Thyroid gland (tissue), 4 donors: ENCODE measurements at regions not wholly inside any gene's neighbourhood (a gene's known extent, or its start where the extent isn't known, plus 50 kb on each side); places are given as distances from the start of the nearest gene placed in this dataset.

Source experiments
- DNase-seq, 2 donors: peaks; one replicate each; pipeline ENCODE4 v3.0.0-alpha.2; 2019
- H3K27ac ChIP-seq, 3 donors: fragments of 200-600 bp; sonication (generic); 1 replicate in 2 of 3; 2 replicates in 1 of 3; pipeline ENCODE4 v1.5.1; 2016 to 2019; ENCODE audit warnings: mild to moderate bottlenecking in 1 of 3, moderate library complexity in 1 of 3
- H3K27me3 ChIP-seq: fragments of 200-600 bp; sonication (generic); one replicate; pipeline ENCODE4 v1.5.1; 2019
- H3K36me3 ChIP-seq, 2 donors: fragments of 200-600 bp; sonication (generic); one replicate each; pipeline ENCODE4 v1.5.1; 2016 to 2019
- H3K4me1 ChIP-seq, 2 donors: fragments of 200-600 bp; sonication (generic); one replicate each; pipeline ENCODE4 v1.5.1; 2017 to 2019
- H3K4me3 ChIP-seq, 3 donors: fragments of 200-600 bp; sonication (generic); replicated peaks in 1 of 3; 1 replicate in 2 of 3; 2 replicates in 1 of 3; pipeline ENCODE4 v1.5.1; 2016; ENCODE audit warnings: mild to moderate bottlenecking in 1 of 3
- H3K9me3 ChIP-seq: fragments of 200-600 bp; sonication (generic); one replicate; pipeline ENCODE4 v1.5.1; 2017
- POLR2A ChIP-seq, 2 donors: fragments of 450-650 bp; IDR thresholded peaks; one replicate each; pipeline ENCODE4 v1.6.1; 2017; ENCODE audit warnings: antibody characterized with exemption in 2 of 2, mild to moderate bottlenecking in 2 of 2, moderate library complexity in 1 of 2
- WGBS, 2 donors: methylation state at CpG; one replicate each; pipeline ENCODE4 v1.1.5; 2017; 5-methylcytosine and 5-hydroxymethylcytosine counted together
- intact Hi-C: fragments of 100-400 bp; cut with DNase I; formaldehyde crosslinking; loops from one replicate; pipeline ENCODE4 v1.15.1; 2023
- TF ChIP-seq, protein P1 (sequence below), 6 experiments: fragments of 200-600 bp in 3 of 6; fragments of 450-650 bp in 3 of 6; sonication (generic) in 3 of 6; IDR thresholded peaks; one replicate each; pipeline ENCODE4 v1.5.1; 2016 to 2019; ENCODE audit warnings: antibody characterized with exemption in 6 of 6, mild to moderate bottlenecking in 2 of 6, inconsistent platforms in 1 of 6, moderate library complexity in 1 of 6

DNA sequence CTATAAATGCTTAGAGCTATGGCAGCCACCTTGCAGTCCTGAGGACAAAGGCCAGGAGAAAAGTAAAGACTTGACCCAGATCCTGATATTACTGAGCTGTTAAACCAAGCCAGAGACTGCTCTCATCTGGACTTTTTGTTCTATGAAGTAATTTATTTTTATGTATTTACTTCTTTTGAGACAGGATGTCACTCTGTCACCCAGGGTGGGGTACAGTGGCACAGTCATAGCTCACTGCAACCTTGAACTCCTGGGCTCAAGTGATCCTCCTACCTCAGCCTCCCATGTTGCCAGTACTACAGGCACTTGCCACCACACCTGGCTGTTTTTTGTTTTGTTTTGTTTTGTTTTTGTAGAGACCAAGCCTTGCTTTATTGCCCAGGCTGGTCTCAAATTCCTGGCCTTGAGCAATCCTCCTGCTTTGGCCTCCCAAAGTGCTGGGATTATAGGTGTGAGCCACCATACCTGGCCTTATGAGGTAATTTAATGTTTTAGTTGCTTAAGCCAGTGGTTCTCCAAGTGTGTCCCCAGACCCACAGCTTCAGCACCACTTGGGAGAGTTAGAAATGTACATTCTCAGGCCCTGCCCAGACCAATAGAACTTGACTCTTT is 112.1 kb downstream of the COPRS start:
- no peak for DNase-seq
- TF ChIP-seq, protein P1, sequence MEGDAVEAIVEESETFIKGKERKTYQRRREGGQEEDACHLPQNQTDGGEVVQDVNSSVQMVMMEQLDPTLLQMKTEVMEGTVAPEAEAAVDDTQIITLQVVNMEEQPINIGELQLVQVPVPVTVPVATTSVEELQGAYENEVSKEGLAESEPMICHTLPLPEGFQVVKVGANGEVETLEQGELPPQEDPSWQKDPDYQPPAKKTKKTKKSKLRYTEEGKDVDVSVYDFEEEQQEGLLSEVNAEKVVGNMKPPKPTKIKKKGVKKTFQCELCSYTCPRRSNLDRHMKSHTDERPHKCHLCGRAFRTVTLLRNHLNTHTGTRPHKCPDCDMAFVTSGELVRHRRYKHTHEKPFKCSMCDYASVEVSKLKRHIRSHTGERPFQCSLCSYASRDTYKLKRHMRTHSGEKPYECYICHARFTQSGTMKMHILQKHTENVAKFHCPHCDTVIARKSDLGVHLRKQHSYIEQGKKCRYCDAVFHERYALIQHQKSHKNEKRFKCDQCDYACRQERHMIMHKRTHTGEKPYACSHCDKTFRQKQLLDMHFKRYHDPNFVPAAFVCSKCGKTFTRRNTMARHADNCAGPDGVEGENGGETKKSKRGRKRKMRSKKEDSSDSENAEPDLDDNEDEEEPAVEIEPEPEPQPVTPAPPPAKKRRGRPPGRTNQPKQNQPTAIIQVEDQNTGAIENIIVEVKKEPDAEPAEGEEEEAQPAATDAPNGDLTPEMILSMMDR (IDR thresholded peaks at IDR 0.05): no peak
- TF ChIP-seq POLR2A (IDR thresholded peaks at IDR 0.05): no peak
- H3K27me3 ChIP-seq: no peaks in the 10 kb centered on the region
- H3K4me3 ChIP-seq: no peak overlapping the region
- H3K4me1 ChIP-seq: no peaks in the 10 kb centered on the region
- H3K9me3 ChIP-seq: no peaks in the 10 kb centered on the region
- intact Hi-C loops: no loop called here
- no peak overlapping the region for H3K27ac ChIP-seq
- no peaks in the 10 kb centered on the region for H3K36me3 ChIP-seq

GRCh38 chr17:31745964-31746600 is 113.0 kb downstream of the COPRS start:
- intact Hi-C loops: no loop called here
- H3K4me3 ChIP-seq: no peak overlapping the region
- no peaks in the 10 kb centered on the region for H3K36me3 ChIP-seq
- H3K4me1 ChIP-seq: no peaks in the 10 kb centered on the region
- H3K27ac ChIP-seq: no peak overlapping the region
- WGBS, 2 donors: 80 to 92% methylated on average over 7 to 8 of the region's 8 CpGs
- no peaks in the 10 kb centered on the region for H3K27me3 ChIP-seq
- TF ChIP-seq POLR2A (IDR thresholded peaks at IDR 0.05): no peak
- TF ChIP-seq, protein P1 (IDR thresholded peaks at IDR 0.05): no peak
- DNase-seq: no peak
- no peaks in the 10 kb centered on the region for H3K9me3 ChIP-seq

- WGBS, 2 donors: 73 to 76% methylated on average over 3 of the region's 3 CpGs
Measured at GRCh38 chr17:31744511-31744951, 114.5 kb downstream of the COPRS start.

GRCh38 chr17:31743797-31744196 is 115.2 kb downstream of the COPRS start:
- WGBS, 2 donors: 22 to 33% methylated on average over 2 of the region's 2 CpGs
- Histone ChIP-seq H3K36me3 (no peaks in the 10 kb centered on the region), H3K4me1 (no peaks in the 10 kb centered on the region), H3K27ac (no peak overlapping the region), H3K27me3 (no peaks in the 10 kb centered on the region), H3K9me3 (no peaks in the 10 kb centered on the region), H3K4me3 (no peak overlapping the region)
- intact Hi-C loops: no loop called here
- no peak for DNase-seq
- TF ChIP-seq, protein P1 (IDR thresholded peaks at IDR 0.05): no peak
- TF ChIP-seq POLR2A (IDR thresholded peaks at IDR 0.05): no peak

More at GRCh38 chr17:31744511-31744951, 114.5 kb downstream of the COPRS start:
- H3K27ac ChIP-seq: no peak overlapping the region
- no peak for DNase-seq
- no peak for TF ChIP-seq POLR2A (IDR thresholded peaks at IDR 0.05)
- TF ChIP-seq, protein P1 (IDR thresholded peaks at IDR 0.05): no peak
- H3K9me3 ChIP-seq: no peaks in the 10 kb centered on the region
- no peaks in the 10 kb centered on the region for H3K27me3 ChIP-seq
- H3K36me3 ChIP-seq: no peaks in the 10 kb centered on the region
- intact Hi-C loops: no loop called here
- no peaks in the 10 kb centered on the region for H3K4me1 ChIP-seq
- H3K4me3 ChIP-seq: no peak overlapping the region

DNA sequence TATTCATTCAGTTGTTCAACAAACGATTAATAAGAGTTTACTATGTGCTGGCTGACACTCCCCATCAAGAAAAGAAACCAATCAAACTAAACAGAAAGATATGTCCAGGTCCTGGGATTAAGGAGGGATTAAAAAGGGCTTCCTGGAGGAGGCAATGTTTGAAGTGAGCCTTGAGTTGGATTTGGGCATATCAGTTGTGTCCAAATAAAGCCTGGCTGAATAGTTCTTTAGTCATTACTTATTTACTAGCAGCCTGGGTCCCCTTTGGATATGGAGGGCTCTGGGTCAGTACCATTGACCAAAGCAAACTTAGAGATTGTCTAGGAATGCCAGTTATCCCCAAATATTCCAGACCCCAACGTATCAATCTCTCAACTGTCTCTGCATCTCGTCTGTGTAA is 117.7 kb downstream of the COPRS start:
- DNase-seq: no peak
- TF ChIP-seq, protein P1 (IDR thresholded peaks at IDR 0.05): no peak
- TF ChIP-seq POLR2A (IDR thresholded peaks at IDR 0.05): no peak
- 76 to 94% methylated on average over 3 of the region's 3 CpGs for WGBS, 2 donors
- Histone ChIP-seq H3K27ac (no peak overlapping the region), H3K9me3 (no peaks in the 10 kb centered on the region), H3K4me1 (no peaks in the 10 kb centered on the region), H3K27me3 (no peaks in the 10 kb centered on the region), H3K4me3 (no peak overlapping the region), H3K36me3 (no peaks in the 10 kb centered on the region)
- intact Hi-C loops: no loop called here
